HL-60 (cell line): ENCODE measurements at regions not wholly inside any gene's neighbourhood (a gene's known extent, or its start where the extent isn't known, plus 50 kb on each side); places are given as distances from the start of the nearest gene placed in this dataset.

Experiments
- DNase-seq, 2 experiments: peaks; one replicate each; pipeline ENCODE4 v3.0.0-alpha.2; 2010 to 2020; ENCODE audit warnings: low read depth in 1 of 2, low spot score in 1 of 2
- H3K27ac ChIP-seq: fragments of 250-450 bp; sonication (Bioruptor Pico); replicated peaks from 2 replicates; pipeline ENCODE4 v1.5.1; 2020; ENCODE audit warnings: mild to moderate bottlenecking, moderate library complexity
- H3K27me3 ChIP-seq: fragments of 250-450 bp; sonication (Bioruptor Pico); 2 replicates; pipeline ENCODE4 v1.5.1; 2021; ENCODE audit warnings: mild to moderate bottlenecking, moderate library complexity; ENCODE audit not compliant: insufficient read depth, poor library complexity, severe bottlenecking
- H3K4me3 ChIP-seq: replicated peaks from 2 replicates; pipeline ENCODE4 v1.5.1; 2011; ENCODE audit warnings: mild to moderate bottlenecking, control low read depth, low read length; ENCODE audit not compliant: insufficient read depth
- GABPA ChIP-seq: IDR thresholded peaks from 2 replicates; pipeline ENCODE4 v1.6.1; 2012; ENCODE audit warnings: low read depth
- POLR2AphosphoS5 ChIP-seq: IDR thresholded peaks from 2 replicates; pipeline ENCODE4 v1.6.1; 2012; ENCODE audit warnings: low read depth
- SPI1 ChIP-seq: IDR thresholded peaks from 2 replicates; pipeline ENCODE4 v1.6.1; 2012; ENCODE audit warnings: low read depth, mild to moderate bottlenecking, borderline replicate concordance
- TF ChIP-seq, protein P1 (sequence below): IDR thresholded peaks from 2 replicates; pipeline ENCODE4 v1.6.1; 2012; ENCODE audit warnings: low read depth; ENCODE audit not compliant: insufficient replicate concordance
- TF ChIP-seq, protein P2 (sequence below): IDR thresholded peaks from one replicate; pipeline ENCODE4 v1.5.1; 2011; ENCODE audit warnings: low read length, control low read depth, inconsistent platforms; ENCODE audit not compliant: insufficient read depth

DNA sequence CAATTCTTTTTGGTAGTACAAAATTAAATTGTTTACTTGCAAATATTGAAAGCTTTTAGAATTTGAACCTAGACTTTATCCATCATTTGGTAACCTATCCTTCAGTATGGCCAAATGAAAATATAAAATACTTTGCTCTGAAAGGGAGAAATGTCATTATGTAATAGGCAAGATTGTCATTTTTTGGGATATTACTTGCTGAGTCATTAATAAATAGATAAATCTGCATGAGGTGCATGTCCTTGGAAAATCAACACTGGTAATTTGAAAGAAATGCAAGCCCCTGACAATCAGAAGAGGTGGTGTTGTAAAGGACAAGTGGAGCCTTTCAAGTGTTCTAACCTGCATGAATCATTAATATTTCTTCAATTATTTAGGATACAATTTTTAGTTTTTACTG lies 231.8 kb upstream of the CCNG1 start:
- H3K4me3 ChIP-seq, result no peak overlapping the region
- no peak overlapping the region for H3K27ac ChIP-seq
- H3K27me3 ChIP-seq, result peaks cover 2% of the 10 kb centered on the region
- no peak for TF ChIP-seq POLR2AphosphoS5
- DNase-seq, result no peak

DNA sequence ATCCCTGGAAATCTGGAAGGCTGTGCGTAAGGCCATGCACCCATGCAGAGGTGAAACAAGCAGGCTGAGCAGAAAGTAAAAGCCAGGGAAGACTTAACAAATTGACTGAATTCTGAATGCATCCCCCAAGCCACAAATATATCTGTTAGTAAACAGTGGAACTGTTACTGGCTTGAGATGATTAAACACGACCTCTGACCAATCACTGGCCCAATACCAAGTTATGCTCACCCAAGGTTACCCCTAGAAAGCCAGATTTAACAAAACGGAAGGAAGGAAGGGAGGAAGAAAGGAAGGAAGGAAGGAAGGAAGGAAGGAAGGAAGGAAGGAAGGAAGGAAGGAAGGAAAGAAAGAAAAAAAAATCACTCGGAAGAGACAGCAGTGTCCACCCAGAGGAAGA lies 215.8 kb upstream of the CCNG1 start:
- Histone ChIP-seq H3K27me3 (no peaks in the 10 kb centered on the region), H3K4me3 (no peak overlapping the region)

DNA sequence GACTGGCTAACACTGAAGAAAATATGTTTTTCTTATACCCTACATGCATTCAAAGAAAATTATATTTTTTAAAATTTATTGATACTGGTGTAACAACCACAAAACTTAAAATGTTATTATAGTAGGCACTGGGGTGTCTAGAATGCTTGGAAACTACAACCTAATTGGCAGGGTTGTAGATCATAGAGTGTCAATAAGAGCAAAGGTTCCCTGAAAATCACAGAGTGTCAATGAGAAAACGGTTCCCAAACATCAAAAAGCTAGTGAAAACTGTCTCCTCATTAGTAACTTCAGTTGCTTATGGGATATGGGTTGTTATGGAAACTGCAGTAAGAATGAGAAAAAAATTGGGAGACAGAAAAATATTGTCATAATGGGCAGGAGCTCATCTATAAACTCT lies 214.4 kb upstream of the CCNG1 start:
- TF ChIP-seq SPI1 (no peak), POLR2AphosphoS5 (no peak), GABPA (no peak)
- TF ChIP-seq, protein P1, sequence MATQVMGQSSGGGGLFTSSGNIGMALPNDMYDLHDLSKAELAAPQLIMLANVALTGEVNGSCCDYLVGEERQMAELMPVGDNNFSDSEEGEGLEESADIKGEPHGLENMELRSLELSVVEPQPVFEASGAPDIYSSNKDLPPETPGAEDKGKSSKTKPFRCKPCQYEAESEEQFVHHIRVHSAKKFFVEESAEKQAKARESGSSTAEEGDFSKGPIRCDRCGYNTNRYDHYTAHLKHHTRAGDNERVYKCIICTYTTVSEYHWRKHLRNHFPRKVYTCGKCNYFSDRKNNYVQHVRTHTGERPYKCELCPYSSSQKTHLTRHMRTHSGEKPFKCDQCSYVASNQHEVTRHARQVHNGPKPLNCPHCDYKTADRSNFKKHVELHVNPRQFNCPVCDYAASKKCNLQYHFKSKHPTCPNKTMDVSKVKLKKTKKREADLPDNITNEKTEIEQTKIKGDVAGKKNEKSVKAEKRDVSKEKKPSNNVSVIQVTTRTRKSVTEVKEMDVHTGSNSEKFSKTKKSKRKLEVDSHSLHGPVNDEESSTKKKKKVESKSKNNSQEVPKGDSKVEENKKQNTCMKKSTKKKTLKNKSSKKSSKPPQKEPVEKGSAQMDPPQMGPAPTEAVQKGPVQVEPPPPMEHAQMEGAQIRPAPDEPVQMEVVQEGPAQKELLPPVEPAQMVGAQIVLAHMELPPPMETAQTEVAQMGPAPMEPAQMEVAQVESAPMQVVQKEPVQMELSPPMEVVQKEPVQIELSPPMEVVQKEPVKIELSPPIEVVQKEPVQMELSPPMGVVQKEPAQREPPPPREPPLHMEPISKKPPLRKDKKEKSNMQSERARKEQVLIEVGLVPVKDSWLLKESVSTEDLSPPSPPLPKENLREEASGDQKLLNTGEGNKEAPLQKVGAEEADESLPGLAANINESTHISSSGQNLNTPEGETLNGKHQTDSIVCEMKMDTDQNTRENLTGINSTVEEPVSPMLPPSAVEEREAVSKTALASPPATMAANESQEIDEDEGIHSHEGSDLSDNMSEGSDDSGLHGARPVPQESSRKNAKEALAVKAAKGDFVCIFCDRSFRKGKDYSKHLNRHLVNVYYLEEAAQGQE, result no peak
- TF ChIP-seq, protein P2, sequence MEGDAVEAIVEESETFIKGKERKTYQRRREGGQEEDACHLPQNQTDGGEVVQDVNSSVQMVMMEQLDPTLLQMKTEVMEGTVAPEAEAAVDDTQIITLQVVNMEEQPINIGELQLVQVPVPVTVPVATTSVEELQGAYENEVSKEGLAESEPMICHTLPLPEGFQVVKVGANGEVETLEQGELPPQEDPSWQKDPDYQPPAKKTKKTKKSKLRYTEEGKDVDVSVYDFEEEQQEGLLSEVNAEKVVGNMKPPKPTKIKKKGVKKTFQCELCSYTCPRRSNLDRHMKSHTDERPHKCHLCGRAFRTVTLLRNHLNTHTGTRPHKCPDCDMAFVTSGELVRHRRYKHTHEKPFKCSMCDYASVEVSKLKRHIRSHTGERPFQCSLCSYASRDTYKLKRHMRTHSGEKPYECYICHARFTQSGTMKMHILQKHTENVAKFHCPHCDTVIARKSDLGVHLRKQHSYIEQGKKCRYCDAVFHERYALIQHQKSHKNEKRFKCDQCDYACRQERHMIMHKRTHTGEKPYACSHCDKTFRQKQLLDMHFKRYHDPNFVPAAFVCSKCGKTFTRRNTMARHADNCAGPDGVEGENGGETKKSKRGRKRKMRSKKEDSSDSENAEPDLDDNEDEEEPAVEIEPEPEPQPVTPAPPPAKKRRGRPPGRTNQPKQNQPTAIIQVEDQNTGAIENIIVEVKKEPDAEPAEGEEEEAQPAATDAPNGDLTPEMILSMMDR, result no peak
- DNase-seq, result no peak
- Histone ChIP-seq H3K4me3 (no peak overlapping the region), H3K27me3 (no peaks in the 10 kb centered on the region), H3K27ac (no peak overlapping the region)

More for the DNA sequence above, 215.8 kb upstream of the CCNG1 start:
- DNase-seq, result no peak
- no peak for TF ChIP-seq POLR2AphosphoS5
- TF ChIP-seq, protein P1, result no peak
- TF ChIP-seq, protein P2, result no peak
- no peak overlapping the region for H3K27ac ChIP-seq

DNA sequence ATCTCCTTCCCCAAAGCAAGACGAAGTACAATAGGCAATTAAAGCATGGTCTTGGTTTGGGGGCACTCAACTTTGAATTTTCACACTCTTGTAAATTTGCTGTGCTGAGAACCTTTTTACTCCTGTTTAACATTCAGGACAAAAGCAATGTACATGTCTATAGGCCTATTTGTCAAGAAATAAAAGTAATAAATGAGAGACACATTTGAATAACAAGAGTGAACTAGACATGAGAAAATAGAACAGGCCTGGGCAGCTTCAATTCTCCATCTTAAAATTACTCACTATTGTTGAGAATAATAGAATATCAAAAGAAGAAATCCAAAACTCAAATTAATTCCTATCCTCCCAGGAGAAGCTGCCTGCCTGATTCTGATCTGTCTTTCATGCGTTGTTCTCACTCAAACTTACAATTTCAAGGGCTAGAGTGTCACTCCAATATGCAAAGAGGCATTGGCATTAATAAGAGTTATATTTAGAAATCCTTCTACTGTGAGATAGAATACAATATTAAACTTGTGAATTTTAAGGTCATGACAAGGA lies 192.9 kb upstream of the CCNG1 start:
- TF ChIP-seq POLR2AphosphoS5, result no peak
- no peak for TF ChIP-seq GABPA
- no peak for DNase-seq
- H3K4me3 ChIP-seq, result no peak overlapping the region
- H3K27me3 ChIP-seq, result no peaks in the 10 kb centered on the region
- H3K27ac ChIP-seq, result no peak overlapping the region

DNA sequence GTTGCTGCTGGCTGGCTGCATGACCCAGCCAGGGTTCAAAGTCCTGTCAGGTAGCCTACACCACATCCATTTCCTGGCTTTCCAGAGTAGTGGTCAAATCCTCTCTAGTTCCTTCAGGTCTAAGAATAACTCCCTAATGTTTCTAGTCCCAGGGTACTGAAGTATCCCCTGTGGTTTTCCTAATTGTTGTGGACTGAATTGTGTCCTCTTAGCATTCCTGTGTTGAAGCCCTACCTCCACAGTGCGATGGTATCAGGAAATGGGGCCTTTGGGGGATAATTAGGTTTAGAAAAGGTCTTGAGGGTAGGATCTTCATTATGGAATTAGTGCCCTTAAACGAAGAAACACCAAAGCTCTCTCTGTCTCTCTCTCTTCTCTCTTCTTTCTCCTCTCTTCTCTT lies 191.8 kb upstream of the CCNG1 start:
- H3K4me3 ChIP-seq, result no peak overlapping the region
- no peak overlapping the region for H3K27ac ChIP-seq
- no peaks in the 10 kb centered on the region for H3K27me3 ChIP-seq
- no peak for TF ChIP-seq POLR2AphosphoS5
- TF ChIP-seq, protein P2, result no peak
- no peak for TF ChIP-seq GABPA
- no peak for TF ChIP-seq SPI1
- TF ChIP-seq, protein P1, result no peak
- DNase-seq, result no peak
